ENCODE measurements at regions not wholly inside any gene's neighbourhood (a gene's known extent, or its start where the extent isn't known, plus 50 kb on each side); places are given as distances from the start of the nearest gene placed in this dataset.
"Not testable (repeated sequence)": the region's sequence is repeated elsewhere in the genome, so short reads cannot be mapped to it uniquely, and the experiment has no call there.

DNA sequence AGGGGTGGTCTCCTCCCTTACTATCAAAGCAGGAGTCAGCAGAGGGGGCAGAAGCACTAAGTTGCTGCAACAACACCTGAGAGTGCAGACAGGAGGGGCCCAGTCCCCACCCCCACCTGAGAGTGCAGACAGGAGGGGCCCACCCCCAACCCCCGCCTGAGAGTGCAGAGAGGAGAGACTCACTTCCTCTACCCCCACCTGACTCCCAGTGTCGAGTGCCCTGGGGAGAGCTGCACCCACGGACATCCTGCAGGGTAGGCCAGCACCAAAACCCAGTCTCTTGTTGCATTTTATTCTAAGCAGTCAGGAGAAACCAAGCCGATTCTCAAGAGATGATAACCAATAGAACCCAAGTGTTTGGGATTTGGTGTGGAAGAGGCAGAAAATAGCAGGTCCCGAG, 78.4 kb downstream of the NAPG start:
- Histone ChIP-seq H3K27me3 (replicated peaks) (no peaks in the 10 kb centered on the region), H3K4me3 (ENCODE audit: low read depth, low read length) (no peak overlapping the region), H3K27ac (no peak overlapping the region), H3K36me3 (replicated peaks) (no peaks in the 10 kb centered on the region)
- TF ChIP-seq, protein P1, sequence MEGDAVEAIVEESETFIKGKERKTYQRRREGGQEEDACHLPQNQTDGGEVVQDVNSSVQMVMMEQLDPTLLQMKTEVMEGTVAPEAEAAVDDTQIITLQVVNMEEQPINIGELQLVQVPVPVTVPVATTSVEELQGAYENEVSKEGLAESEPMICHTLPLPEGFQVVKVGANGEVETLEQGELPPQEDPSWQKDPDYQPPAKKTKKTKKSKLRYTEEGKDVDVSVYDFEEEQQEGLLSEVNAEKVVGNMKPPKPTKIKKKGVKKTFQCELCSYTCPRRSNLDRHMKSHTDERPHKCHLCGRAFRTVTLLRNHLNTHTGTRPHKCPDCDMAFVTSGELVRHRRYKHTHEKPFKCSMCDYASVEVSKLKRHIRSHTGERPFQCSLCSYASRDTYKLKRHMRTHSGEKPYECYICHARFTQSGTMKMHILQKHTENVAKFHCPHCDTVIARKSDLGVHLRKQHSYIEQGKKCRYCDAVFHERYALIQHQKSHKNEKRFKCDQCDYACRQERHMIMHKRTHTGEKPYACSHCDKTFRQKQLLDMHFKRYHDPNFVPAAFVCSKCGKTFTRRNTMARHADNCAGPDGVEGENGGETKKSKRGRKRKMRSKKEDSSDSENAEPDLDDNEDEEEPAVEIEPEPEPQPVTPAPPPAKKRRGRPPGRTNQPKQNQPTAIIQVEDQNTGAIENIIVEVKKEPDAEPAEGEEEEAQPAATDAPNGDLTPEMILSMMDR (IDR thresholded peaks at IDR 0.05; ENCODE audit: low read depth, low read length, missing control alignments) = no peak
- no peak for DNase-seq
- in situ Hi-C loops (cut with HindIII; ENCODE audit: low pct_ligation_motif_present, low sequenced_read_pairs) = no loop called here

DNA sequence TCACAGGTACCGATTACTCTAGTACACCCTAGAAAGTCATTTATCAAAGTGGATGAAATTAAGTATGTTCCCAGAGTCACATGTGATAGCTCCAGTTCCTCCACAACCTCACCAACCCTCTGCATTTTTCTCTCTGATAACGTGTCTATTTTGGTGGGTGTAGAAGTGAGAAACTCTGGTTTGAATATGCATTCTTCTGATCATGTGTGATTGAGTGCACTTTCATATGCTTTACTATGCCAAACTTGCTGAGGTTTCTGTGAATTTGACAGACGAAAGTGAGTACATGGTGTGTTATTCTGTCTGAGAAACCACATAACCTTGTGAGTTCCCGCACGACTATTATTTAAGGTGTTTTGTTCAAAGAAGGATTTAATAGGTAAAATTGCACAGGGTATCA, 81.1 kb downstream of the NAPG start:
- DNase-seq; H3K4me3 ChIP-seq (ENCODE audit: low read depth, low read length); in situ Hi-C loops (cut with HindIII; ENCODE audit: low pct_ligation_motif_present, low sequenced_read_pairs); H3K36me3 ChIP-seq (replicated peaks); H3K27ac ChIP-seq; H3K27me3 ChIP-seq (replicated peaks): not testable (repeated sequence)

DNA sequence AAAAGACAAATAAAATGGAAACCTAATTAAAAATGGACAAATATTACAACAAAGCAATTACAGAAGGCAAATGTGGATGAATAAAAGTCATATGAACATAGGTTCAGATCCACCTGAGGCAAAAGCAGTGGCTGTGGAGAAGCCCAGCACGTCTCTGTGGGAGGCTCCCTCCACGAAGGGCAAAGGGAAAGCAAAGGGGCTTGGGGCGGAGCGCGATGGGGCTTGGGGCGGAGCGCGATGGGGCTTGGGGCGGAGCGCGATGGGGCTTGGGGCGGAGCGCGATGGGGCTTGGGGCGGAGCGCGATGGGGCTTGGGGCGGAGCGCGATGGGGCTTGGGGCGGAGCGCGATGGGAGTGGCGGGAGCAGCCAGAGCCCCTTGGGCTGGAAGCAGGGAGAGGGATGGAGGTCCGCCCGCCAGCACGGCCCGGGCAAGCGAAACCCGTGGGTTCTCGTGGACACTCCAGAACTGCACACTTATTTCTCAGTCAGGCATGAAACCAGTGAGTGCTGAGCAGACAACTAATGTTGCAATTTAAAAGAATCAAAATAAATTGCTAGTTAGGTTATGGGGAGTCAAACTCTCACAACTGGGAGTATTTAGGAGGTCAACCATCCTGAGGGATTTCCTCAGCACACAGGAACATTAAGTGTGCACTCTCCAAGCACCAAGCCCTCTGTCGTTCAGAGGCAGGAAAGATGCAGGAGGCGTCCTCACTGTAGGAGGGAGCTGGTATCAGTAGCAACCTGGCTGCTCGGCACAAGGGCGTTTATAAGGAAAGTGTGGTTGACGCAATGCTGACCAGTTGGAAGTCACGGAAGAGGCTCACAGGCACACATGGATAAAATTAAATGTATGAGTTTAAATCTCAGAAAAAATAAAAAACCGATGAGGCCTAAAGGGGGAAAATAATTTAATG, 81.8 kb downstream of the NAPG start:
- DNase-seq; H3K4me3 ChIP-seq (ENCODE audit: low read depth, low read length); in situ Hi-C loops (cut with HindIII; ENCODE audit: low pct_ligation_motif_present, low sequenced_read_pairs); H3K36me3 ChIP-seq (replicated peaks); H3K27ac ChIP-seq; H3K27me3 ChIP-seq (replicated peaks): not testable (repeated sequence)

DNA sequence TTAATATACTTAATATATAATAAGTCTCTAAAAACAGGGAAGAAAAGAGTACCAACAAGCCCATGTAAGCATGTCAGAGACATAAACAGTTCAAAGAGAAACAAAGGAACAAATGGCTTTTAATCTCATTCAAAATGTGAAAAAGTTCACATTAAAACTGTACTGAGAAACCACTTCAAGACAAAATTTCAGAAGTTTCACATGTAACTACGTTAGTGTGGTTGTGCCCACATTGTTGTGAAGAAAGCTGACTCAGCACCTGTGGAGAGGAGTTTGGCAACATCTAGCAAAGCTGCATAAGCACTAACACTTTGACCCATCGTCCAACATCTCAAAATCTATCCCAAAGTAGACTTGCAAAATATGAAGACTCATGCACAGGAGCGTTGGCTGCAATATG, 82.6 kb downstream of the NAPG start:
- H3K4me3 ChIP-seq (ENCODE audit: low read depth, low read length); in situ Hi-C loops (cut with HindIII; ENCODE audit: low pct_ligation_motif_present, low sequenced_read_pairs); H3K36me3 ChIP-seq (replicated peaks); DNase-seq; H3K27me3 ChIP-seq (replicated peaks); H3K27ac ChIP-seq: not testable (repeated sequence)

DNA sequence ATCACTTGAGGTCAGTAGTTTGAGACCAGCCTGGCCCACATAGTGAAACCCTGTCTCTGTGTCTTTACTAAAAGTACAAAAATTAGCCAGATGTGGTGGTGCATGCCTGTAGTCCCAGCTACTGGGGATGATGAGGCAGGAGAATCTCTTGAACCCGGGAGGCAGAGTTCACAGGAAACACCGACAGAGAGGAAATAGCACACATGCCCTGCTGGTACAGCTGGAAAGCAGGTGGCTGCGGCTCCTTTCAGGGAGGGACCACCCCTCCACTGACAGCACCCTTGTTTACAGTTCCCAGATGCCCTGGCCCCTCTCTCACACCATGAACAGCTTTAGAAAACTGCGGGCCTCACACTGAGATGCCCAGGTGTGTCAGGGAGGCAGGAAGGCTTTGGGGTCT, 83.2 kb downstream of the NAPG start:
- H3K27ac ChIP-seq; H3K27me3 ChIP-seq (replicated peaks); in situ Hi-C loops (cut with HindIII; ENCODE audit: low pct_ligation_motif_present, low sequenced_read_pairs); H3K4me3 ChIP-seq (ENCODE audit: low read depth, low read length); H3K36me3 ChIP-seq (replicated peaks); DNase-seq: not testable (repeated sequence)

DNA sequence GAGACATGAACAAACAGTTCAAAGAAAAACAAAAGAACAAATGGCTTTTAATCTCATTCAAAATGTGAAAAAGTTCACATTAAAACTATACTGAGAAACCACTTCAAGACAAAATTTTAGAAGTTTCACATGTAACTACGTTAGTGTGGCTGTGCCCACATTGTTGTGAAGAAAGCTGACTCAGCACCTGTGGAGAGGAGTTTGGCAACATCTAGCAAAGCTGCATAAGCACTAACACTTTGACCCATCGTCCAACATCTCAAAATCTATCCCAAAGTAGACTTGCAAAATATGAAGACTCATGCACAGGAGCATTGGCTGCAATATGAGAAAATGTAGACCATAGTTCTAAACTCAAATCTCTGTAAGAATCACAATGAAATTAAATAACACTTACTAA, 87.4 kb downstream of the NAPG start:
- DNase-seq; in situ Hi-C loops (cut with HindIII; ENCODE audit: low pct_ligation_motif_present, low sequenced_read_pairs); H3K27ac ChIP-seq; H3K4me3 ChIP-seq (ENCODE audit: low read depth, low read length); H3K36me3 ChIP-seq (replicated peaks); H3K27me3 ChIP-seq (replicated peaks): not testable (repeated sequence)

DNA sequence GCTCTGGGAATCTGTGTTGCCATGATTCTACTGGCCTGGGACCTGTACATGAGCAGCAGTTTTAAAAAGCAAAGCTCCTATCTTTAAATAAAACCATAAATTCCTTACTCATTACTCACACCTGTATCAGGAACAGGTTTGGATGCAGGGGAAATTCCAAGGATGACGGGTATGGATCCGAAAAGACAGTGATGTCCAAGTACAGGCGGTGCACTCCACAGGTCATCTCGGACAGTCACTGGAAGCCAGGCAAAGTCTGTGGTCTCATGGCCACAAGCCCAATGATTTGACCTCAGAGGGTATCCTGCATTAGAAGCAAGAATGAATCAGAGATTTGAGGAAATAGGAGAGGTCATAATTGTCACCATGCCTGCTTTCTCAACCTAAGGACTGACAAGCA, 90.9 kb downstream of the NAPG start:
- H3K4me3 ChIP-seq (ENCODE audit: low read depth, low read length); in situ Hi-C loops (cut with HindIII; ENCODE audit: low pct_ligation_motif_present, low sequenced_read_pairs); H3K36me3 ChIP-seq (replicated peaks); H3K27ac ChIP-seq; H3K27me3 ChIP-seq (replicated peaks): not testable (repeated sequence)
- DNase-seq = peak; percentile 11

DNA sequence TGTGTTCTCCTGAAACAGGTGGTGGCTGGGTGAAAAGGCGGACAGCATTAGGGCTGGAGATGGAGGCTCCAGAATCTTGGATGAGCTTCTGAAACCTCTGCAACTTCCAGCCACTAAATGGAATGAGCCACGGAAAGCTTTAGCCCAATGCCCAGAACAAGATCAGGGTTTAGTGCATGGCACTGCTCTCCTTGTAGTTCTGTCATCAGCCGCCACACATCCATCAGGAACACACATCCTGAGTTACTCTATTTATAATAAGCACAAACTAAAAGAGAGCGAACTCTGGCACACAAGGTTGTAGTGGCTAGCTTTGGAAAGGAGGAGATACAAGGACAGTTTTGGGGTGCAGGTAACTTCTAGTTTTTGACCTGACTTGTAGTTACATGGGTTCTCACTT, 93.0 kb downstream of the NAPG start:
- H3K36me3 ChIP-seq (replicated peaks); H3K27ac ChIP-seq; in situ Hi-C loops (cut with HindIII; ENCODE audit: low pct_ligation_motif_present, low sequenced_read_pairs); H3K27me3 ChIP-seq (replicated peaks); H3K4me3 ChIP-seq (ENCODE audit: low read depth, low read length); DNase-seq: not testable (repeated sequence)

DNA sequence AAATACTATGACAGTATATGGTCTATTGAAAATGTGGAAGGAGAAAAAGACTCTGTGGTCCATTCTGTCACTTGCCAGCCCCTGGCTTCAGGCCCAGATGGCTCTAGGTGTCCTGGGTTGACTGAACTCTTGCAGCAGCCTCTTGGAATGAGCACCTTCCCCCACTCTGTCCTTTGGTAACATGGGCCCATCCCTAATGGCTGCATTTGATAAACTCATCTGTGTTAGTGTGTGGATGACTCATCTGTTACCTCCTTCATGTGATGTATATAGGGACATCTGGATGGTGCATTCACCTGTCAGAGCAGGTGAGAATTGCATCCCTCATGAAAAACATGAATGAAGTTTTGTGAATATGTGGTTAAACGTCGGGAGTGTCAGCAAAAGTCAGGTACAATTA, 93.5 kb downstream of the NAPG start:
- H3K4me3 ChIP-seq (ENCODE audit: low read depth, low read length); H3K36me3 ChIP-seq (replicated peaks); DNase-seq; H3K27ac ChIP-seq; in situ Hi-C loops (cut with HindIII; ENCODE audit: low pct_ligation_motif_present, low sequenced_read_pairs); H3K27me3 ChIP-seq (replicated peaks): not testable (repeated sequence)

DNA sequence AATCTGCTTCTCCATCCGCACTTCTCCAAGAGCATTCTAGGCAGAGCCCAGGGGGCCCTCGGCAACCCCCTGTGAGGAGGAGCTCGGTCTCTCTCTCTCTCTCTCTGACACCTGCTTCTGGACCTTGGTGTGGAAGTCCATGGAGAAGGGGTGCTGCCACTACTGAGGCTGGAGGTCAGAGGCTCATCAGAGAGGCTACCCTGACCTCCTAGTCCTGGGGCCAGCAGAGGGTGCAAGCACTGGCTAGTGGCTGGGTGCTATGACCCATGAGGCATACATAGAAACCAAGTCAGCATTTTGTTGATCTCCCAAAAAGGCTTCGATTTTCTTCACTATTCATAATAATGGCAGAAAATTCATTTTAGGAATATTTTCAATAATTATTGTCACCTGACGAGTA, 94.0 kb downstream of the NAPG start:
- DNase-seq; in situ Hi-C loops (cut with HindIII; ENCODE audit: low pct_ligation_motif_present, low sequenced_read_pairs); H3K4me3 ChIP-seq (ENCODE audit: low read depth, low read length); H3K27me3 ChIP-seq (replicated peaks); H3K27ac ChIP-seq; H3K36me3 ChIP-seq (replicated peaks): not testable (repeated sequence)
